SK-N-SH (cell line): ENCODE measurements at regions not wholly inside any gene's neighbourhood (a gene's known extent, or its start where the extent isn't known, plus 50 kb on each side); places are given as distances from the start of the nearest gene placed in this dataset.

ENCODE experiments used
- CTCF ChIA-PET: fragments of 300-600, 350-600 bp; formaldehyde crosslinking; extraction: SDS; loops from one replicate; lab custom pipeline; 2021; lab: Yijun Ruan, JAX
- POLR2A ChIA-PET: fragments of 350-600 bp; sonication (Branson Sonifier 250); formaldehyde crosslinking; extraction: SDS; loops from one replicate; lab custom pipeline; 2020; ENCODE audit warnings: antibody characterized with exemption, inconsistent platforms; lab: Yijun Ruan, JAX
- DNase-seq: peaks from one replicate; pipeline ENCODE4 v3.0.0; 2012
- H2AFZ ChIP-seq: fragments of 200-600 bp; sonication (generic); 2 replicates; pipeline ENCODE4 v1.8.1; 2016; ENCODE audit warnings: antibody characterized with exemption, mild to moderate bottlenecking, low read depth
- H3F3A ChIP-seq: fragments of 200-600 bp; sonication (generic); replicated peaks from 2 replicates; pipeline ENCODE3; 2016; ENCODE audit warnings: antibody characterized with exemption, mild to moderate bottlenecking; ENCODE audit not compliant: insufficient read depth
- H3K27ac ChIP-seq, 2 experiments: fragments of 200-500 bp in 1 of 2; fragments of 200-600 bp in 1 of 2; sonication (Bioruptor generic) in 1 of 2; sonication (generic), shearing (Covaris generic) in 1 of 2; 2 replicates each; pipeline versions ENCODE4 v1.5.1 to v1.6.1; 2014 to 2016; ENCODE audit warnings: low read depth in 2 of 2, inconsistent platforms in 1 of 2, low read length in 1 of 2, mild to moderate bottlenecking in 1 of 2, mixed read lengths in 1 of 2
- H3K27me3 ChIP-seq: fragments of 200-600 bp; sonication (generic), shearing (Covaris generic); 2 replicates; pipeline ENCODE4 v1.6.1; 2016; ENCODE audit warnings: mixed run types; ENCODE audit not compliant: insufficient read depth
- H3K36me3 ChIP-seq, 2 experiments: fragments of 200-500 bp in 1 of 2; fragments of 200-600 bp in 1 of 2; sonication (Bioruptor generic) in 1 of 2; sonication (generic) in 1 of 2; replicated peaks in 1 of 2; 2 replicates each; pipeline versions ENCODE3 to v1.5.1; 2014 to 2016; ENCODE audit warnings: low read length in 1 of 2, mild to moderate bottlenecking in 1 of 2; ENCODE audit not compliant: insufficient read depth in 2 of 2, control insufficient read depth in 1 of 2
- H3K4me1 ChIP-seq, 2 experiments: fragments of 200-500 bp in 1 of 2; fragments of 200-600 bp in 1 of 2; sonication (Bioruptor generic) in 1 of 2; sonication (generic), shearing (Covaris generic) in 1 of 2; 2 replicates each; pipeline versions ENCODE4 v1.5.1 to v1.6.1; 2014 to 2016; ENCODE audit warnings: low read depth in 1 of 2, low read length in 1 of 2, mixed run types in 1 of 2; ENCODE audit not compliant: insufficient read depth in 2 of 2, control insufficient read depth in 1 of 2
- H3K4me2 ChIP-seq: fragments of 200-600 bp; sonication (generic), shearing (Covaris generic); 2 replicates; pipeline ENCODE4 v1.6.1; 2017; ENCODE audit warnings: mixed run types
- H3K4me3 ChIP-seq, 2 experiments: fragments of 200-500 bp in 1 of 2; fragments of 200-600 bp in 1 of 2; sonication (Bioruptor generic) in 1 of 2; sonication (generic), shearing (Covaris generic) in 1 of 2; 2 replicates each; pipeline versions ENCODE4 v1.5.1 to v1.8.1; 2014 to 2016; ENCODE audit warnings: low read depth in 2 of 2, inconsistent platforms in 1 of 2, low read length in 1 of 2, mild to moderate bottlenecking in 1 of 2, mixed read lengths in 1 of 2, moderate library complexity in 1 of 2
- H3K79me2 ChIP-seq: fragments of 200-600 bp; sonication (generic); 2 replicates; pipeline ENCODE4 v1.8.1; 2017; ENCODE audit warnings: mild to moderate bottlenecking; ENCODE audit not compliant: insufficient read depth
- H3K9ac ChIP-seq: fragments of 200-600 bp; sonication (generic); 2 replicates; pipeline ENCODE4 v1.6.1; 2017; ENCODE audit warnings: mixed run types
- H3K9me2 ChIP-seq: fragments of 200-600 bp; sonication (generic); 2 replicates; pipeline ENCODE4 v1.6.1; 2017; ENCODE audit warnings: mixed run types
- H3K9me3 ChIP-seq: fragments of 200-600 bp; sonication (generic); 2 replicates; pipeline ENCODE4 v1.6.1; 2017; ENCODE audit warnings: mixed run types, mild to moderate bottlenecking, moderate library complexity
- H4K20me1 ChIP-seq: fragments of 200-600 bp; sonication (generic); 2 replicates; pipeline ENCODE4 v1.6.1; 2017; ENCODE audit warnings: mild to moderate bottlenecking, mixed run types; ENCODE audit not compliant: insufficient read depth
- ELF1 ChIP-seq: IDR thresholded peaks from 2 replicates; pipeline ENCODE4 v1.4.0; 2012
- EP300 ChIP-seq, 2 experiments: IDR thresholded peaks; 2 replicates each; pipeline versions ENCODE4 v1.4.0 to v1.6.1; 2012; ENCODE audit warnings: borderline replicate concordance in 1 of 2, low read depth in 1 of 2, low read length in 1 of 2
- FOXM1 ChIP-seq: IDR thresholded peaks from 2 replicates; pipeline ENCODE4 v1.4.0; 2012; ENCODE audit warnings: low read depth, mild to moderate bottlenecking
- GABPA ChIP-seq: IDR thresholded peaks from 2 replicates; pipeline ENCODE4 v1.4.0; 2012; ENCODE audit warnings: low read depth, mild to moderate bottlenecking
- MEF2A ChIP-seq: IDR thresholded peaks from 2 replicates; pipeline ENCODE4 v1.4.0; 2012; ENCODE audit warnings: low read depth, borderline replicate concordance
- MXI1 ChIP-seq: IDR thresholded peaks from 2 replicates; pipeline ENCODE4 v1.6.1; 2012; ENCODE audit warnings: mild to moderate bottlenecking, low read depth, low read length, improper control_type of control experiment
- NRF1 ChIP-seq: IDR thresholded peaks from 2 replicates; pipeline ENCODE4 v1.6.1; 2012; ENCODE audit warnings: low read depth, mild to moderate bottlenecking, low read length
- POLR2AphosphoS5 ChIP-seq: IDR thresholded peaks from 2 replicates; pipeline ENCODE4 v1.6.1; 2012; ENCODE audit warnings: low read depth, low read length
- RCOR1 ChIP-seq: fragments of 150-350 bp; IDR thresholded peaks from 2 replicates; pipeline ENCODE4 v1.6.1; 2017; ENCODE audit warnings: antibody characterized with exemption, low read length
- SMC3 ChIP-seq: IDR thresholded peaks from 2 replicates; pipeline ENCODE4 v1.6.1; 2012; ENCODE audit warnings: low read depth, low read length, improper control_type of control experiment
- TAF1 ChIP-seq: IDR thresholded peaks from 2 replicates; pipeline ENCODE4 v1.6.1; 2012; ENCODE audit warnings: low read depth, mild to moderate bottlenecking, low read length, moderate library complexity, borderline replicate concordance
- TEAD4 ChIP-seq: IDR thresholded peaks from 2 replicates; pipeline ENCODE4 v1.4.0; 2012; ENCODE audit warnings: mild to moderate bottlenecking, borderline replicate concordance; ENCODE audit not compliant: insufficient read depth
- WGBS: methylation state at CpG from one replicate; pipeline ENCODE4 v1.1.6; 2017; ENCODE audit warnings: low lambda C conversion rate; 5-methylcytosine and 5-hydroxymethylcytosine counted together

- Histone ChIP-seq H4K20me1 (no peaks in the 10 kb centered on the region), H3K4me2 (no peak overlapping the region), H3K9me3 (no peaks in the 10 kb centered on the region), H3K27me3 (no peaks in the 10 kb centered on the region), H3K36me3 (no peaks in the 10 kb centered on the region), H3K9me2 (no peaks in the 10 kb centered on the region), H2AFZ (no peak overlapping the region), H3K4me1 (no peaks in the 10 kb centered on the region), H3K4me3 (no peak overlapping the region), H3K79me2 (no peaks in the 10 kb centered on the region), H3F3A (no peaks in the 10 kb centered on the region), H3K27ac (no peak overlapping the region), H3K9ac (no peak overlapping the region)
- DNase-seq: no peak
- ChIA-PET CTCF (no interaction called here), POLR2A (no interaction called here)
- 62% methylated on average over 4 of the region's 4 CpGs for WGBS
- no peak for TF ChIP-seq NRF1
- TF ChIP-seq MEF2A: no peak
These were observed 1165.7 kb upstream of the PIK3C3 start for GRCh38 chr18:40789286-40789685.

- POLR2A ChIA-PET: no interaction called here
These were observed 1172.4 kb upstream of the PIK3C3 start for GRCh38 chr18:40782453-40783130.

GRCh38 chr18:40769786-40770185 lies 1185.2 kb upstream of the PIK3C3 start:
- 41% methylated on average over 2 of the region's 2 CpGs for WGBS
- Histone ChIP-seq H3K4me2 (no peak overlapping the region), H3K4me1 (no peaks in the 10 kb centered on the region), H3K4me3 (no peak overlapping the region), H3F3A (no peaks in the 10 kb centered on the region), H3K27ac (no peak overlapping the region), H3K9me2 (no peaks in the 10 kb centered on the region), H3K9me3 (no peaks in the 10 kb centered on the region), H4K20me1 (no peaks in the 10 kb centered on the region), H3K36me3 (no peaks in the 10 kb centered on the region), H3K9ac (no peak overlapping the region), H3K27me3 (no peaks in the 10 kb centered on the region)
- no peak for DNase-seq
- ChIA-PET CTCF (no interaction called here), POLR2A (no interaction called here)
- TF ChIP-seq EP300 (IDR thresholded peaks at IDR 0.05; ENCODE audit: borderline replicate concordance in 1 of 2, low read depth in 1 of 2, low read length in 1 of 2) (no peak), ELF1 (no peak), MXI1 (no peak), TEAD4 (no peak), NRF1 (no peak), TAF1 (no peak), POLR2AphosphoS5 (no peak), GABPA (no peak)
- TF ChIP-seq, all 33 proteins: peak for 0
- no peak overlapping the region for H2AFZ ChIP-seq
- H3K79me2 ChIP-seq: no peaks in the 10 kb centered on the region

More at GRCh38 chr18:40782453-40783130, 1172.4 kb upstream of the PIK3C3 start:
- Histone ChIP-seq H3F3A (no peaks in the 10 kb centered on the region), H3K9me2 (no peaks in the 10 kb centered on the region), H3K4me1 (no peaks in the 10 kb centered on the region), H3K36me3 (no peaks in the 10 kb centered on the region), H3K27me3 (no peaks in the 10 kb centered on the region), H3K9me3 (no peaks in the 10 kb centered on the region), H3K4me2 (no peak overlapping the region), H4K20me1 (no peaks in the 10 kb centered on the region), H3K27ac (no peak overlapping the region), H2AFZ (no peak overlapping the region)
- no peak for DNase-seq
- TF ChIP-seq RCOR1 (no peak), SMC3 (no peak), TEAD4 (no peak), FOXM1 (no peak), MEF2A (no peak)
- TF ChIP-seq, all 33 proteins: peak for 0
- CTCF ChIA-PET: interaction anchor here (0.7 kb wide), 1 partner anchor 116 kb away, joined by 3 read pairs; no protein-coding TSS in a partner anchor
- Histone ChIP-seq H3K9ac (no peak overlapping the region), H3K4me3 (no peak overlapping the region), H3K79me2 (no peaks in the 10 kb centered on the region)
- 70% methylated on average over 3 of the region's 3 CpGs for WGBS
